Skin epidermis (tissue), 12 donors: ENCODE measurements at regions not wholly inside any gene's neighbourhood (a gene's known extent, or its start where the extent isn't known, plus 50 kb on each side); places are given as distances from the start of the nearest gene placed in this dataset.

Experiments used
- H3K27ac ChIP-seq, 21 experiments: fragments of 200-600 bp; sonication (generic) in 11 of 21; one replicate each; pipeline ENCODE4 v1.5.0; 2020; ENCODE audit warnings: mild to moderate bottlenecking in 3 of 21, inconsistent platforms in 2 of 21, moderate library complexity in 2 of 21
- H3K4me3 ChIP-seq, 7 experiments: fragments of 200-600 bp; sonication (generic) in 2 of 7; one replicate each; pipeline ENCODE4 v1.5.0; 2020; ENCODE audit warnings: inconsistent platforms in 2 of 7, mild to moderate bottlenecking in 2 of 7, moderate library complexity in 1 of 7

- H3K27ac ChIP-seq = no peak overlapping the region
Measured at GRCh38 chr7:19623676-19624075, 85.2 kb downstream of the POLR1F start.

GRCh38 chr7:19621740-19622139 lies 87.1 kb downstream of the POLR1F start:
- Histone ChIP-seq H3K4me3 (no peak overlapping the region), H3K27ac (no peak overlapping the region)

More at GRCh38 chr7:19623676-19624075, 85.2 kb downstream of the POLR1F start:
- H3K4me3 ChIP-seq = no peak overlapping the region

GRCh38 chr7:19620470-19620869 lies 88.4 kb downstream of the POLR1F start:
- Histone ChIP-seq H3K27ac (no peak overlapping the region), H3K4me3 (no peak overlapping the region)

- H3K4me3 ChIP-seq = no peak overlapping the region
- no peak overlapping the region for H3K27ac ChIP-seq
Measured at GRCh38 chr7:19619122-19619521, 89.7 kb downstream of the POLR1F start.

- H3K4me3 ChIP-seq = no peak overlapping the region
- H3K27ac ChIP-seq = no peak overlapping the region
Measured at GRCh38 chr7:19617901-19618300, 90.9 kb downstream of the POLR1F start.

GRCh38 chr7:19610194-19610943 lies 98.5 kb downstream of the POLR1F start:
- Histone ChIP-seq H3K27ac (no peak overlapping the region), H3K4me3 (no peak overlapping the region)

GRCh38 chr7:19589446-19589845 lies 119.4 kb downstream of the POLR1F start:
- Histone ChIP-seq H3K4me3 (no peak overlapping the region), H3K27ac (no peak overlapping the region)

- no peak overlapping the region for H3K27ac ChIP-seq
- H3K4me3 ChIP-seq = no peak overlapping the region
Measured at GRCh38 chr7:19587291-19587690, 121.5 kb downstream of the POLR1F start.

GRCh38 chr7:19585761-19586160 lies 123.1 kb downstream of the POLR1F start:
- no peak overlapping the region for H3K27ac ChIP-seq
- no peak overlapping the region for H3K4me3 ChIP-seq

- Histone ChIP-seq H3K4me3 (no peak overlapping the region), H3K27ac (no peak overlapping the region)
Measured at GRCh38 chr7:19575909-19576557, 132.8 kb downstream of the POLR1F start.

- Histone ChIP-seq H3K4me3 (no peak overlapping the region), H3K27ac (no peak overlapping the region)
Measured at GRCh38 chr7:19574131-19574530, 134.7 kb downstream of the POLR1F start.

- Histone ChIP-seq H3K27ac (no peak overlapping the region), H3K4me3 (no peak overlapping the region)
Measured at GRCh38 chr7:19572566-19572965, 136.3 kb downstream of the POLR1F start.

GRCh38 chr7:19567011-19567410 lies 141.8 kb downstream of the POLR1F start:
- Histone ChIP-seq H3K27ac (no peak overlapping the region), H3K4me3 (no peak overlapping the region)

- no peak overlapping the region for H3K4me3 ChIP-seq
- H3K27ac ChIP-seq = no peak overlapping the region
Measured at GRCh38 chr7:19565602-19566001, 143.2 kb downstream of the POLR1F start.

GRCh38 chr7:19561121-19561805 lies 147.6 kb downstream of the POLR1F start:
- Histone ChIP-seq H3K4me3 (no peak overlapping the region), H3K27ac (peak overlapping the region in 1 of 21 experiments; percentile 5)

- Histone ChIP-seq H3K4me3 (no peak overlapping the region), H3K27ac (peak overlapping the region in 2 of 21 experiments; percentile 25 to 70)
Measured at GRCh38 chr7:19560111-19560883, 148.5 kb downstream of the POLR1F start.

GRCh38 chr7:19558527-19558926 lies 150.3 kb downstream of the POLR1F start:
- Histone ChIP-seq H3K27ac (peak overlapping the region in 1 of 21 experiments; percentile 70), H3K4me3 (no peak overlapping the region)

GRCh38 chr7:19557726-19558465 lies 150.9 kb downstream of the POLR1F start:
- H3K4me3 ChIP-seq = no peak overlapping the region
- H3K27ac ChIP-seq = peak overlapping the region in 1 of 21 experiments; percentile 3

- Histone ChIP-seq H3K27ac (no peak overlapping the region), H3K4me3 (no peak overlapping the region)
Measured at GRCh38 chr7:19554581-19554980, 154.3 kb downstream of the POLR1F start.
